A673 (cell line): ENCODE measurements at regions not wholly inside any gene's neighbourhood (a gene's known extent, or its start where the extent isn't known, plus 50 kb on each side); places are given as distances from the start of the nearest gene placed in this dataset.

ENCODE experiments used
- BruUV-seq: library from RNA; stranded (reverse); fragments of 400-500 nt; replicated peaks from 2 replicates; lab custom pipeline; 2021; lab: Mats Ljungman, UMichigan
- CTCF ChIA-PET: fragments of 300-600 bp; sonication (Branson Sonifier 250); formaldehyde crosslinking; loops from one replicate; lab custom pipeline; 2022; ENCODE audit warnings: antibody characterized with exemption; lab: Charles Lee
- POLR2A ChIA-PET: fragments of 300-600 bp; sonication (Branson Sonifier 250); formaldehyde crosslinking; loops from one replicate; lab custom pipeline; 2022; ENCODE audit warnings: antibody characterized with exemption; ENCODE audit not compliant: low non-redundant PET; lab: Charles Lee
- DNase-seq: peaks from one replicate; pipeline ENCODE4 v3.0.0-alpha.2; 2015; ENCODE audit warnings: low spot score
- H3K27ac ChIP-seq: fragments of 200-600 bp; sonication (generic); 2 replicates; pipeline ENCODE4 v1.5.1; 2016; ENCODE audit warnings: mixed run types, low read depth, mild to moderate bottlenecking, mixed read lengths, antibody characterized with exemption, low read length; ENCODE audit not compliant: poor library complexity, severe bottlenecking
- H3K27me3 ChIP-seq: fragments of 200-600 bp; sonication (generic); replicated peaks from 2 replicates; pipeline ENCODE4 v1.6.1; 2017; ENCODE audit warnings: mixed run types, low read depth, mild to moderate bottlenecking, mixed read lengths, antibody characterized with exemption, low read length; ENCODE audit not compliant: insufficient read depth, poor library complexity
- H3K36me3 ChIP-seq: fragments of 200-600 bp; sonication (generic); 2 replicates; pipeline ENCODE4 v1.6.1; 2016; ENCODE audit warnings: mixed run types, mild to moderate bottlenecking, mixed read lengths, antibody characterized with exemption, low read length; ENCODE audit not compliant: insufficient read depth, poor library complexity, severe bottlenecking
- H3K4me1 ChIP-seq: fragments of 200-600 bp; sonication (generic); 2 replicates; pipeline ENCODE4 v1.6.1; 2017; ENCODE audit warnings: mixed run types, mild to moderate bottlenecking, mixed read lengths, antibody characterized with exemption, low read length; ENCODE audit not compliant: insufficient read depth, poor library complexity, severe bottlenecking
- H3K4me3 ChIP-seq: fragments of 200-600 bp; sonication (generic); 2 replicates; pipeline ENCODE4 v1.5.1; 2016; ENCODE audit warnings: low read depth, mixed run types, mild to moderate bottlenecking, mixed read lengths, low read length; ENCODE audit not compliant: poor library complexity, severe bottlenecking
- H3K9me3 ChIP-seq: fragments of 200-600 bp; sonication (generic); 2 replicates; pipeline ENCODE4 v1.6.1; 2016; ENCODE audit warnings: mixed run types, low read depth, mild to moderate bottlenecking, mixed read lengths, antibody characterized with exemption, low read length; ENCODE audit not compliant: poor library complexity, severe bottlenecking
- EZH2 ChIP-seq: fragments of 200-600 bp; sonication (generic); IDR thresholded peaks from 2 replicates; pipeline ENCODE4 v1.6.1; 2017; ENCODE audit warnings: borderline replicate concordance, low read depth, mild to moderate bottlenecking, mixed read lengths, antibody characterized with exemption, low read length; ENCODE audit not compliant: poor library complexity, severe bottlenecking
- intact Hi-C: fragments of 100-400 bp; cut with micrococcal nuclease; formaldehyde crosslinking; loops from one replicate; pipeline ENCODE4 v1.10.0; 2022; ENCODE audit not compliant: unreplicated experiment
- TF ChIP-seq, protein P1 (sequence below): fragments of 300-800, 200-600 bp; sonication (generic); conservative IDR thresholded peaks from 2 replicates; pipeline ENCODE4 v1.5.1; 2017; ENCODE audit warnings: low read depth, mild to moderate bottlenecking, antibody characterized with exemption, low read length, moderate library complexity, mixed read lengths

DNA sequence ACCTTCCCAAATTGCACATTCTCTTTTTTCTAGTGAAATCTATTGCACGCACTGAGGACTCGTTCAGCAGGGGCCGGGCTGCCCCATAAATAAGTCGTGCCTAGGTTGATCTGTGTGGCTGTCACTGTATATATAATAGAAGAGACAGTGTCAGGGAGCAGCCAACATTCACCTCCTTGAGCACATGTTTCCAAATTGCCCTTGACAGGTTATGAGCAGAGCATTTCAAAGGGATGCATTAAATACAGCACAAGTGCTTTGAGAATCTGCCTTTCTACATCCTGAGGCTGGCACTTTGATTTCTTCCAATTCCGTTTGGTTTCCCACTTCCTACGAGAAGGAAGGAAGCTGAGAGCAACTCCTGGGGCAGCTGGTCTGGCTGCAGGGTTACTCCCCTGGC is 291.2 kb downstream of the NPIPA8 start:
- Histone ChIP-seq H3K9me3 (no peaks in the 10 kb centered on the region), H3K27me3 (no peaks in the 10 kb centered on the region), H3K4me3 (no peak overlapping the region), H3K27ac (no peak overlapping the region), H3K36me3 (no peaks in the 10 kb centered on the region), H3K4me1 (no peaks in the 10 kb centered on the region)
- no peak for DNase-seq
- ChIA-PET CTCF (no interaction called here), POLR2A (no interaction called here)
- intact Hi-C loops = no loop called here
- TF ChIP-seq EZH2 = no peak
- TF ChIP-seq, protein P1, sequence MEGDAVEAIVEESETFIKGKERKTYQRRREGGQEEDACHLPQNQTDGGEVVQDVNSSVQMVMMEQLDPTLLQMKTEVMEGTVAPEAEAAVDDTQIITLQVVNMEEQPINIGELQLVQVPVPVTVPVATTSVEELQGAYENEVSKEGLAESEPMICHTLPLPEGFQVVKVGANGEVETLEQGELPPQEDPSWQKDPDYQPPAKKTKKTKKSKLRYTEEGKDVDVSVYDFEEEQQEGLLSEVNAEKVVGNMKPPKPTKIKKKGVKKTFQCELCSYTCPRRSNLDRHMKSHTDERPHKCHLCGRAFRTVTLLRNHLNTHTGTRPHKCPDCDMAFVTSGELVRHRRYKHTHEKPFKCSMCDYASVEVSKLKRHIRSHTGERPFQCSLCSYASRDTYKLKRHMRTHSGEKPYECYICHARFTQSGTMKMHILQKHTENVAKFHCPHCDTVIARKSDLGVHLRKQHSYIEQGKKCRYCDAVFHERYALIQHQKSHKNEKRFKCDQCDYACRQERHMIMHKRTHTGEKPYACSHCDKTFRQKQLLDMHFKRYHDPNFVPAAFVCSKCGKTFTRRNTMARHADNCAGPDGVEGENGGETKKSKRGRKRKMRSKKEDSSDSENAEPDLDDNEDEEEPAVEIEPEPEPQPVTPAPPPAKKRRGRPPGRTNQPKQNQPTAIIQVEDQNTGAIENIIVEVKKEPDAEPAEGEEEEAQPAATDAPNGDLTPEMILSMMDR = no peak
- no TSS peak for BruUV-seq

DNA sequence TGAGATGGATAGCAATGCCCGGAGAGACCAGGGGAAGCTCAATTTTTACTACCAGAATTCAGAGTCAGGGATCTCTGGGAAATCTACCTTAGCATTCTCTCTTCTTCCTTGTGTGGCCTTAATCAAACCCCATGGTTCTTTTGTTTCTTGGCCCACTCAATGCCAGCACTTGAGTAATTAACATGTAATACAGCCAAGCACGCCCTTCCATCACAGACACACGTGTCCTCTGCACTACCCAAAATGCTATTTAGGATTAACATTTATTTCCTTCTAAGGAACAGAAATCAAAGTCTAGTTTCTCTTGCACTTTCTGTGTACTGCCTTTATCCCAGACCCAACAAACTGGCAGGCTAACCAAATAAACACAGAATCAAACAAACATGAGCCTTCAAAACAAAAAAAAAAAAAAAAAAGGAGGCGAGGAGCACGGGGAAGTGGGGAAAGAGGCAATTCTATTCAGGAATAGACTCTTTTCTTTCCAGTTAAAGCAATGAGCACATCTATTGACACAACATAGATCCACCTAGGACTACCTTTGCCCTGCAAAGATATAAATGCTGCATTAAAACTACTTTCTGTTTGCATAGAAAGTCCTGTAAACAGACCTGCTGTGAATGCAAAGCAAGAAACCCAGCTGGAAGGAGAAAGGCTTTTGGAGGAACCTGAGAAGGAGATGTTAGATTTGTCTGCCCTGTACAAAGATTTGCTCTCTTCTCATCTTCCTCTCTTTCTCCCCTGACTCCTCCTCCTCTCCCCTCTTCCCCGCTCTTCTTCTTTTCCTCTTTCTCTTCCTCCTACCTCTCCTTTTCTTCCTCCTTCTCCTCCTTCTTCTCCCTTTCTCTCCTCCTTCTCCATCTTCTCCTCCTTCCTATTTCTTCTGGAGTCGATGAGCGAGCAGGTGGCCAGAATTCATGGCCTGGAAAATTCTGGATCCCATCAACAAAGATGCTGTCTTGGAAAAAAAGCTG is 294.4 kb downstream of the NPIPA8 start:
- no TSS peak for BruUV-seq
- DNase-seq = no peak
- TF ChIP-seq EZH2 = no peak
- TF ChIP-seq, protein P1 = no peak
- Histone ChIP-seq H3K36me3 (no peaks in the 10 kb centered on the region), H3K9me3 (no peaks in the 10 kb centered on the region), H3K4me3 (no peak overlapping the region), H3K27ac (no peak overlapping the region), H3K27me3 (no peaks in the 10 kb centered on the region), H3K4me1 (no peaks in the 10 kb centered on the region)
- CTCF ChIA-PET = no interaction called here
- POLR2A ChIA-PET = no interaction called here
- intact Hi-C loops = no loop called here

DNA sequence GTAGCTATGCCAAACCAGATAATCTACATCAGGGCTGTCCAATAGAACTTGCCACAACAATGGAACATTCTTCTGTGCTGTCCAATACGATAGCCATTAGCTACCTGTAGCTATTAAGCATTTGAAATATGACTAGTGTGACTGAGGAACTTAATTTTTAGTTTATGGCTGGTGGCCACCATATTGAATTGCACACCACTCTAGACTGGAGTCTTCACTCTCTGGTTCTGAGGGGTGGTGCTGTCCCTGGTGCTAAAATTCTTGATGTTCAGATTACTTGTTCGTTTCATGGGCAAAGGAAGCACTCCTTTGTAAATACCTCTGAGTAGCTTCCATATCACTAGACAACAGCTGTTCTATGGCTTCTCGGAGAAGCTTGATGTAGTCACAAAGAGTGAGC is 296.6 kb downstream of the NPIPA8 start:
- Histone ChIP-seq H3K4me3 (no peak overlapping the region), H3K9me3 (no peaks in the 10 kb centered on the region), H3K36me3 (no peaks in the 10 kb centered on the region), H3K4me1 (no peaks in the 10 kb centered on the region), H3K27me3 (no peaks in the 10 kb centered on the region), H3K27ac (no peak overlapping the region)
- CTCF ChIA-PET = no interaction called here
- DNase-seq = no peak
- BruUV-seq = no TSS peak
- intact Hi-C loops = no loop called here
- TF ChIP-seq, protein P1 = no peak
- TF ChIP-seq EZH2 = no peak
- POLR2A ChIA-PET = no interaction called here
